Sigmoid colon (tissue), 4 donors: ENCODE measurements at regions not wholly inside any gene's neighbourhood (a gene's known extent, or its start where the extent isn't known, plus 50 kb on each side); places are given as distances from the start of the nearest gene placed in this dataset.

ENCODE experiments used
- CTCF ChIP-seq, 4 experiments: fragments of 450-650 bp in 3 of 4; fragments of 200-600 bp in 1 of 4; IDR thresholded peaks; one replicate each; pipeline ENCODE4 v1.5.1; 2016 to 2019; ENCODE audit warnings: antibody characterized with exemption in 4 of 4, mild to moderate bottlenecking in 3 of 4, moderate library complexity in 2 of 4
- EP300 ChIP-seq, 4 donors: sonication (generic); formaldehyde crosslinking; IDR thresholded peaks; one replicate each; pipeline ENCODE4 v1.6.1; 2017; ENCODE audit warnings: antibody characterized with exemption in 4 of 4
- POLR2A ChIP-seq, 2 donors: fragments of 450-650 bp; IDR thresholded peaks; one replicate each; pipeline ENCODE4 v1.6.1; 2016; ENCODE audit warnings: antibody characterized with exemption in 2 of 2, mild to moderate bottlenecking in 2 of 2, moderate library complexity in 2 of 2
- POLR2AphosphoS5 ChIP-seq, 4 donors: sonication (generic); formaldehyde crosslinking; IDR thresholded peaks; one replicate each; pipeline ENCODE4 v1.6.1; 2017; ENCODE audit warnings: antibody characterized with exemption in 4 of 4

GRCh38 chr14:97543221-97543620, 746.0 kb downstream of the VRK1 start:
- TF ChIP-seq EP300 (IDR thresholded peaks at IDR 0.05) (no peak), POLR2A (IDR thresholded peaks at IDR 0.05) (no peak), CTCF (IDR thresholded peaks at IDR 0.05) (no peak), POLR2AphosphoS5 (IDR thresholded peaks at IDR 0.05) (no peak)
